DMS114 treated with DMSO at 0.1 percent for 48 hours (cell line): ENCODE measurements at regions not wholly inside any gene's neighbourhood (a gene's known extent, or its start where the extent isn't known, plus 50 kb on each side); places are given as distances from the start of the nearest gene placed in this dataset.
"Not testable (repeated sequence)": the region's sequence is repeated elsewhere in the genome, so short reads cannot be mapped to it uniquely, and the experiment has no call there.

Experiments
- DNase-seq: peaks from one replicate; lab custom pipeline; 2025; ENCODE audit not compliant: unreplicated experiment; lab: John Stamatoyannopoulos, UW

DNA sequence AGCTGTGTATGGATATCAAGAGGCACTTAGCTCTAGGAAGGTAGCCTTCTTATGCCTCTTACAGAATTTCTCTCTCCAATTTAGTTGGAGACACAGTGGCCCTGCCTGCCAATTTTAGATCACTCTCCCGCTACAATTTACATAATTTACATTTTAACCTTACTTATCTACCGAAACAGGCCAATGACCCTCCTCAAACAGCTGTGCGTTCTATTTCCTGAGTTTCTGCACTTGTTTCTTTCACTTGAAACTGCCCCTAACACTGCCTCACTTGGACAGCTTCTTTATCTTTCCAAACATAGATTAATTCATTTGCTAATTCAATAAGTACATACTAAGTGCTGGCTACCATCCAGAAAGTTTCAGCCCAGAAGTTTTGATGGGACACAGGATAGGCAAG, 52.9 kb upstream of the HDDC2 start:
- no peak for DNase-seq

GRCh38 chr6:125356884-125357283, 55.1 kb upstream of the HDDC2 start:
- no peak for DNase-seq

- DNase-seq = no peak
These were observed 55.9 kb upstream of the HDDC2 start for GRCh38 chr6:125357515-125358256.

GRCh38 chr6:125358898-125359297, 57.1 kb upstream of the HDDC2 start:
- no peak for DNase-seq

DNA sequence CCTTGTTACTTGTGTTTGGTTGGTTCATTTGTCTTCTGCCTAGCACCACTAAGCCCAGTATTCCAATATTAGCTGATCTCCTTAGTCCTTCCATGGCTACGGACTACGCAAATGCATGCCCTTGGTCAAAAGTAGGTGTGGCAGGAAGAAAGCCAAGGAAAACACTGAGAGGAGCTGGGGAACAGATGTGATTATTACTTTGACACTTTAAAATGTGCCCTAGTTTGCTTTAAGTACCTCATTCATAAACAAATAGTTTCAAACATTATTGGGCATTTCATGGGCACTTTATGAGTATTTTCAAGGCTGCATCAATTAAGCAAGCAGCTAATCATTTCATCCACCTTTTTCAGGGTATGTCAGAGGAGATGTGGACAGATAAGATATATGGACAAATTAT, 60.1 kb upstream of the HDDC2 start:
- DNase-seq = no peak

- no peak for DNase-seq
These were observed 61.5 kb upstream of the HDDC2 start for GRCh38 chr6:125363039-125363823.

GRCh38 chr6:125363824-125364165, 62.0 kb upstream of the HDDC2 start:
- DNase-seq = no peak

- DNase-seq = no peak
These were observed 63.5 kb upstream of the HDDC2 start for GRCh38 chr6:125365230-125365629.

GRCh38 chr6:125367036-125367782, 65.4 kb upstream of the HDDC2 start:
- DNase-seq = no peak

- DNase-seq = no peak
These were observed 68.6 kb upstream of the HDDC2 start for GRCh38 chr6:125370343-125370742.

DNA sequence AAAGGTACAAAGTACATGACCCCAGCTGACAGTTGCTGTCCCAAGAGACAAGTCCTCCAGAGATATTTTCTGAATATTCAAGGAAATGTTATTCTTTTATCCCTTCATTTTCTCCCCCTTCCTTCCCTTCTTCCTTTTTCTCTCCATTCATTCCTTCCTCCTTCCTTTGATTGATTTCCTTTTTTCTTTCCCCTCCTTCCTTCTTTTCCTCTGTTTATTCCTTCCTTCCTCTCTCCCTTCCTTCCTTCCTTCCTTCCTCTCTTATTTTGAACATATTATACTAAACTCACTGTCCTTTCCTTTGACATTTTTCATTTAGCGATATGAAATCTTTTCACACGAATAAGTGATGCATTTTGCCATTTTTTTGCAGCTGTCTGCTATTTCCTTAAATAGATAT, 73.2 kb upstream of the HDDC2 start:
- no peak for DNase-seq

GRCh38 chr6:125375821-125376220, 74.1 kb upstream of the HDDC2 start:
- no peak for DNase-seq

- DNase-seq = no peak
These were observed 75.9 kb upstream of the HDDC2 start for GRCh38 chr6:125377621-125378020.

GRCh38 chr6:125379174-125379573, 77.4 kb upstream of the HDDC2 start:
- no peak for DNase-seq

DNA sequence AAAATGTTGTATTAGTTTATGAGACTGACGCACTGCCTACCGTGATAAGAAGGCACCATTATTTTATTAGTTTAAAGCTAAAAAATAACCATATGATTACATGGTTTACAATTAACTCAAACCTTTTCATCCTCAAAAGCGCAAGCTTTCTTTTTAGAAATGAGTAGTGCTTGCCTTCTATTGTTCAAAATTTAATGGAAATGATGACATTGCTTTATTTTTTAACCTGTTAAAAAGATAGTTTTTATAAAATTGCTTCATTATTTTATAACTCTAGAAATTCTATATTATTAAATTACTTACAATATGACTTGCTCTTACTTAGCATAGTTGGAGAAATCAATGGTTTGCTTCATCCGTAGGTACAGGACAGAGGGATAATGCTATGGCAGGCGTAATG, 78.7 kb upstream of the HDDC2 start:
- DNase-seq = no peak

DNA sequence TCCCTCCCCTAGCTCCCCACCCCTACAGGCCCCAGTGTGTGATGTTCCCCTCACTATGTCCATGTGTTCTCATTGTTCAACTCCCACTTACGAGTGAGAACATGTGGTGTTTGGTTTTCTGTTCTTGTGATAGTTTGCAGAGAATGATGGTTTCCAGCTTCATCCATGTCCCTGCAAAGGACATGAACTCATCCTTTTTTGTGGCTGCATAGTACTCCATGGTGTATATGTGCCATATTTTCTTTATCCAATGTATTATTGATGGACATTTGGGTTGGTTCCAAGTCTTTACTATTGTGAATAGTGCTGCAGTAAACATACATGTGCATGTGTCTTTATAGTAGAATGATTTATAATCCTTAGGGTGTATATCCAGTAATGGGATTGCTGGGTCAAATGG, 84.6 kb upstream of the HDDC2 start:
- DNase-seq = not testable (repeated sequence)

- DNase-seq = no peak
These were observed 90.9 kb upstream of the HDDC2 start for GRCh38 chr6:125392682-125393081.

DNA sequence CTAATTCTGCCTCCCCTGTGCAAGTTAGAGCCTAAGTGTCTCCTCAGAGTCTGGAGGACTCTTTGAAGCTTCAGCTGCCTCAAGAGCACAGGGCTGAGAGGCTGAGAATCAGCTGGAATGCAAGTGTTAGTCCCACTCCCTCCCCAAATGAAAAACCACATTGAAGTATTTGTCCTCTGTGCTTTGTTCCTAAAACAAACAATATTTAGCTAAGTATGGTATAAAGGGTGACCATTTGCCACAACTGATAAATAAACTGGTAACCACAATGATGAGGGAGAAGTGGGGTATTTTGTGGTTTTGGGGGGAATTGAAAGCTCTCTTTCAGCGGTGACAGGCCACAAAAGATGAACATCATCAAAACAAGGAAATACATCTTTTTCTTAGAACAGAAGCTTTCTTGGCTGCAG, 91.7 kb upstream of the HDDC2 start:
- no peak for DNase-seq

- DNase-seq = no peak
These were observed 105.0 kb upstream of the HDDC2 start for GRCh38 chr6:125406741-125407140.

GRCh38 chr6:125414507-125414906, 112.7 kb upstream of the HDDC2 start:
- DNase-seq = no peak

DNA sequence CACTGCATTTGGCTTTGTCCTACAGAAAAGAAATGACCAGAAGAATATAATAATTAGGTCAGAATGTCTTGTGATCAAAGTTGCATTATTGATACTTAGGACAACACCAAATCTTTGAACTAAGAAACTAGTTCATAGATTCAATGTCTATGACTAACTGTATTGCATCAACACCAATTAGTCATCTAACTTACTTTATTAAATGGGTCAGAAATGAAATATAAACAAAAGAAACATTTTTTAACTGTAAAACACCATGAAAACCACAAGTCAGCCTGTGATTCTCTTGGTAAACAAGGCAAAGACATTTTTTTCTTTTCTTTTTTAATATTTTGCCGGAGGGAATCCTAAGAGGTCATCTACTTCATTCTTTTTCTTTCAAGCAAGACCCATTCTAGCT, 114.1 kb upstream of the HDDC2 start:
- no peak for DNase-seq

GRCh38 chr6:125421836-125422235, 120.1 kb upstream of the HDDC2 start:
- no peak for DNase-seq
